HFFc6 (cell line): ENCODE measurements at regions not wholly inside any gene's neighbourhood (a gene's known extent, or its start where the extent isn't known, plus 50 kb on each side); places are given as distances from the start of the nearest gene placed in this dataset.

Experiments used
- DNase-seq: peaks from one replicate; pipeline ENCODE4 v3.0.0-alpha.2; 2018
- H3K27ac Mint-ChIP-seq: 2 replicates; pipeline ENCODE4 v1.8.0; 2020; ENCODE audit warnings: mild to moderate bottlenecking, mixed read lengths
- H3K27me3 Mint-ChIP-seq: 2 replicates; pipeline ENCODE4 v1.8.0; 2021; ENCODE audit warnings: mild to moderate bottlenecking, moderate library complexity, mixed read lengths; ENCODE audit not compliant: insufficient read depth
- H3K36me3 Mint-ChIP-seq: 2 replicates; pipeline ENCODE4 v1.8.0; 2021; ENCODE audit warnings: low read depth, mixed read lengths
- H3K4me1 Mint-ChIP-seq: 2 replicates; pipeline ENCODE4 v1.8.0; 2020; ENCODE audit warnings: low read depth, mixed read lengths
- H3K4me3 Mint-ChIP-seq: 2 replicates; pipeline ENCODE4 v1.8.0; 2020; ENCODE audit warnings: mild to moderate bottlenecking, moderate library complexity, mixed read lengths
- H3K9me3 Mint-ChIP-seq: 2 replicates; pipeline ENCODE4 v1.8.0; 2020; ENCODE audit warnings: mild to moderate bottlenecking, mixed read lengths
- CTCF ChIP-seq: fragments of 200-600 bp; sonication (generic); IDR thresholded peaks from 2 replicates; pipeline ENCODE4 v1.5.0; 2021; ENCODE audit warnings: antibody characterized with exemption, mild to moderate bottlenecking

GRCh38 chr7:91346426-91346825 is 82.2 kb downstream of the FZD1 start:
- Mint-ChIP-seq H3K4me1 (peaks cover 5% of the 10 kb centered on the region), H3K36me3 (no peaks in the 10 kb centered on the region), H3K27ac (no peak overlapping the region), H3K9me3 (no peaks in the 10 kb centered on the region), H3K27me3 (peaks cover 17% of the 10 kb centered on the region), H3K4me3 (no peak overlapping the region)
- no peak for TF ChIP-seq CTCF
- DNase-seq: no peak

GRCh38 chr7:91347290-91347689 is 83.1 kb downstream of the FZD1 start:
- H3K9me3 Mint-ChIP-seq: no peaks in the 10 kb centered on the region
- no peak for TF ChIP-seq CTCF
- no peak for DNase-seq
- H3K4me3 Mint-ChIP-seq: no peak overlapping the region
- no peaks in the 10 kb centered on the region for H3K36me3 Mint-ChIP-seq
- peaks cover 9% of the 10 kb centered on the region for H3K4me1 Mint-ChIP-seq
- H3K27me3 Mint-ChIP-seq: peaks cover 15% of the 10 kb centered on the region
- no peak overlapping the region for H3K27ac Mint-ChIP-seq

- Mint-ChIP-seq H3K36me3 (no peaks in the 10 kb centered on the region), H3K9me3 (no peaks in the 10 kb centered on the region), H3K27me3 (peaks cover 14% of the 10 kb centered on the region), H3K27ac (no peak overlapping the region), H3K4me3 (no peak overlapping the region), H3K4me1 (peaks cover 9% of the 10 kb centered on the region)
- no peak for TF ChIP-seq CTCF
- DNase-seq: peak; percentile 2
Measured at GRCh38 chr7:91348711-91349110, 84.5 kb downstream of the FZD1 start.

- no peak for TF ChIP-seq CTCF
- no peaks in the 10 kb centered on the region for H3K36me3 Mint-ChIP-seq
- H3K4me1 Mint-ChIP-seq: peaks cover 9% of the 10 kb centered on the region
- peaks cover 13% of the 10 kb centered on the region for H3K27me3 Mint-ChIP-seq
- H3K4me3 Mint-ChIP-seq: no peak overlapping the region
- no peak overlapping the region for H3K27ac Mint-ChIP-seq
- peak; percentile 38 for DNase-seq
- H3K9me3 Mint-ChIP-seq: no peaks in the 10 kb centered on the region
Measured at GRCh38 chr7:91351374-91351773, 87.1 kb downstream of the FZD1 start.

GRCh38 chr7:91352091-91352490 is 87.9 kb downstream of the FZD1 start:
- DNase-seq: no peak
- no peak for TF ChIP-seq CTCF
- Mint-ChIP-seq H3K27me3 (peaks cover 12% of the 10 kb centered on the region), H3K4me1 (peaks cover 9% of the 10 kb centered on the region), H3K36me3 (no peaks in the 10 kb centered on the region), H3K4me3 (no peak overlapping the region), H3K9me3 (no peaks in the 10 kb centered on the region), H3K27ac (no peak overlapping the region)

- H3K27me3 Mint-ChIP-seq: peaks cover 12% of the 10 kb centered on the region
- H3K27ac Mint-ChIP-seq: no peak overlapping the region
- H3K9me3 Mint-ChIP-seq: no peaks in the 10 kb centered on the region
- DNase-seq: no peak
- no peaks in the 10 kb centered on the region for H3K36me3 Mint-ChIP-seq
- TF ChIP-seq CTCF: no peak
- H3K4me3 Mint-ChIP-seq: no peak overlapping the region
- H3K4me1 Mint-ChIP-seq: peaks cover 9% of the 10 kb centered on the region
Measured at GRCh38 chr7:91353848-91354247, 89.6 kb downstream of the FZD1 start.
